ENCODE measurements at regions not wholly inside any gene's neighbourhood (a gene's known extent, or its start where the extent isn't known, plus 50 kb on each side); places are given as distances from the start of the nearest gene placed in this dataset.

- H3K4me3 ChIP-seq (ENCODE audit: low read depth, low read length), result no peak overlapping the region
- no peak for TF ChIP-seq CTCF (IDR thresholded peaks at IDR 0.05; ENCODE audit: low read depth, low read length, missing control alignments)
- no peak for DNase-seq (ENCODE audit: low read depth)
These were observed 50.6 kb upstream of the TES start for GRCh38 chr7:116159711-116160110.
